GM12872 (cell line): ENCODE measurements at regions not wholly inside any gene's neighbourhood (a gene's known extent, or its start where the extent isn't known, plus 50 kb on each side); places are given as distances from the start of the nearest gene placed in this dataset.

Source experiments
- CTCF ChIP-seq: IDR thresholded peaks from 3 replicates; pipeline ENCODE4 v1.5.1; 2011; ENCODE audit warnings: low read depth, mild to moderate bottlenecking, low read length, moderate library complexity; ENCODE audit not compliant: insufficient read depth

GRCh38 chr12:3416670-3417069 lies 74.3 kb upstream of the PRMT8 start:
- no peak for TF ChIP-seq CTCF

- no peak for TF ChIP-seq CTCF
Measured at GRCh38 chr12:3417113-3417512, 73.9 kb upstream of the PRMT8 start.

- no peak for TF ChIP-seq CTCF
Measured at GRCh38 chr12:3417937-3418462, 73.0 kb upstream of the PRMT8 start.

- TF ChIP-seq CTCF: no peak
Measured at GRCh38 chr12:3418609-3419390, 72.2 kb upstream of the PRMT8 start.

GRCh38 chr12:3419558-3419957 lies 71.4 kb upstream of the PRMT8 start:
- no peak for TF ChIP-seq CTCF

- no peak for TF ChIP-seq CTCF
Measured at GRCh38 chr12:3420693-3421092, 70.3 kb upstream of the PRMT8 start.

- no peak for TF ChIP-seq CTCF
Measured at GRCh38 chr12:3421191-3421978, 69.6 kb upstream of the PRMT8 start.
